ENCODE measurements at regions not wholly inside any gene's neighbourhood (a gene's known extent, or its start where the extent isn't known, plus 50 kb on each side); places are given as distances from the start of the nearest gene placed in this dataset.

GRCh38 chr1:81379430-81379829, 421.3 kb upstream of the ADGRL2 start:
- no peaks in the 10 kb centered on the region for H3K27me3 ChIP-seq (ENCODE audit: control insufficient read depth in 4 of 4, insufficient read depth in 4 of 4, low read length in 3 of 4)
- no peak overlapping the region for H3K9ac ChIP-seq (ENCODE audit: low read depth in 1 of 2, low read length in 2 of 2)
- no peak for DNase-seq (ENCODE audit: low spot score)
- 86% methylated on average over 8 of the region's 8 CpGs for WGBS
- peaks cover 0 to 1% (median 0%) of the 10 kb centered on the region in 4 donors for H3K4me1 ChIP-seq (ENCODE audit: control insufficient read depth in 4 of 4, insufficient read depth in 4 of 4, low read length in 3 of 4)
- H3K27ac ChIP-seq (ENCODE audit: low read depth in 1 of 2, low read length in 2 of 2), result no peak overlapping the region
- TF ChIP-seq RXRA (IDR thresholded peaks at IDR 0.05), result no peak
- TF ChIP-seq JUND (IDR thresholded peaks at IDR 0.05), result no peak
- TF ChIP-seq ZBTB33 (IDR thresholded peaks at IDR 0.05), result no peak
- no peak for TF ChIP-seq REST (IDR thresholded peaks at IDR 0.05)
- no peak for TF ChIP-seq GABPA (IDR thresholded peaks at IDR 0.05 in 1 of 2, conservative IDR thresholded peaks at IDR 0.05 in 1 of 2)
- TF ChIP-seq YY1 (IDR thresholded peaks at IDR 0.05), result no peak
- TF ChIP-seq NR2F2 (IDR thresholded peaks at IDR 0.05), result no peak
- no peak for TF ChIP-seq CTCF (IDR thresholded peaks at IDR 0.05; ENCODE audit: low read depth, low read length, missing input control)
- no peak for TF ChIP-seq MAX (IDR thresholded peaks at IDR 0.05)
- no peak for TF ChIP-seq FOXA2 (IDR thresholded peaks at IDR 0.05)
- no peak for TF ChIP-seq ATF3 (IDR thresholded peaks at IDR 0.05)
- TF ChIP-seq RAD21 (IDR thresholded peaks at IDR 0.05), result no peak
- TF ChIP-seq FOXA1 (IDR thresholded peaks at IDR 0.05), result no peak
- TF ChIP-seq HNF4G (IDR thresholded peaks at IDR 0.05), result no peak
- H3K36me3 ChIP-seq (ENCODE audit: control insufficient read depth in 4 of 4, insufficient read depth in 3 of 4, low read depth in 1 of 4, low read length in 3 of 4), result no peaks in the 10 kb centered on the region
- no peaks in the 10 kb centered on the region for H3K9me3 ChIP-seq (ENCODE audit: control insufficient read depth in 4 of 4, low read length in 3 of 4)
- H3K4me3 ChIP-seq (ENCODE audit: low read depth in 1 of 3, low read length in 3 of 3), result no peak overlapping the region

GRCh38 chr1:81377406-81377805, 423.3 kb upstream of the ADGRL2 start:
- H3K4me1 ChIP-seq (ENCODE audit: control insufficient read depth in 4 of 4, insufficient read depth in 4 of 4, low read length in 3 of 4), result peaks cover 0 to 1% (median 0%) of the 10 kb centered on the region in 4 donors
- TF ChIP-seq RAD21 (IDR thresholded peaks at IDR 0.05) (peak; percentile 22 to 29), FOXA1 (IDR thresholded peaks at IDR 0.05) (no peak), HNF4G (IDR thresholded peaks at IDR 0.05) (no peak), REST (IDR thresholded peaks at IDR 0.05) (no peak), FOXA2 (IDR thresholded peaks at IDR 0.05) (no peak), GABPA (IDR thresholded peaks at IDR 0.05 in 1 of 2, conservative IDR thresholded peaks at IDR 0.05 in 1 of 2) (no peak)

More at GRCh38 chr1:81377406-81377805, 423.3 kb upstream of the ADGRL2 start:
- Histone ChIP-seq H3K36me3 (ENCODE audit: control insufficient read depth in 4 of 4, insufficient read depth in 3 of 4, low read depth in 1 of 4, low read length in 3 of 4) (no peaks in the 10 kb centered on the region), H3K9me3 (ENCODE audit: control insufficient read depth in 4 of 4, low read length in 3 of 4) (no peaks in the 10 kb centered on the region), H3K4me3 (ENCODE audit: low read depth in 1 of 3, low read length in 3 of 3) (no peak overlapping the region), H3K27ac (ENCODE audit: low read depth in 1 of 2, low read length in 2 of 2) (no peak overlapping the region), H3K9ac (ENCODE audit: low read depth in 1 of 2, low read length in 2 of 2) (no peak overlapping the region), H3K27me3 (ENCODE audit: control insufficient read depth in 4 of 4, insufficient read depth in 4 of 4, low read length in 3 of 4) (no peaks in the 10 kb centered on the region)
- 42% methylated on average over 3 of the region's 3 CpGs for WGBS
- DNase-seq (ENCODE audit: low spot score), result no peak

Data from liver (tissue), 8 donors.